ENCODE measurements at regions not wholly inside any gene's neighbourhood (a gene's known extent, or its start where the extent isn't known, plus 50 kb on each side); places are given as distances from the start of the nearest gene placed in this dataset.

- no peak for TF ChIP-seq CTCF (conservative IDR thresholded peaks at IDR 0.05)
- TF ChIP-seq ZFX (IDR thresholded peaks at IDR 0.05), result no peak
Observed at GRCh38 chr13:63699948-63700347, 2284.3 kb upstream of the PCDH20 start.

Data from C4-2B (cell line).